HG03521 (cell line): ENCODE measurements at regions not wholly inside any gene's neighbourhood (a gene's known extent, or its start where the extent isn't known, plus 50 kb on each side); places are given as distances from the start of the nearest gene placed in this dataset.

Source experiments
- ATAC-seq: cut with Tn5 transposase; IDR thresholded peaks from one replicate; pipeline ENCODE4 v1.9.1; 2021; ENCODE audit warnings: mild to moderate bottlenecking, moderate library complexity; ENCODE audit not compliant: unreplicated experiment

DNA sequence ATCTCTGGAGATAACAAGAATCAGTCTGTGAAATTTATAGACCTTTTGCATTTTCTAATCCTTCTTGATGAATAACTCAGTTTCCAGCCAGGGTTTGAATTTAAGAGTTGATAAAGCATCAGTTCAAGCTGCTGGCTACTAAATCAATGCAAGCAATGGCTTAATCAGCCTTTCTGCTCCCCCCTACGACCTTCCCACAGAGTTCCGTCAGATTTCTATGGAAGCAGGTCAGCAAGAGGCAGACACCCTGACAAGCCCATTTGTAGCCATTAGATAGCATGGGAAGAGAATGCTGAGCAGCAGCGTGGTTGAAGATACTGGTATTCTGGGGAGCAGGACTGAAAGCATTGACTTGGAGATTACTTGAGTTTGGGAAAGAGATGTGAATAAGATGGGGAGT, 868.1 kb downstream of the KCNJ2 start:
- ATAC-seq: no peak

DNA sequence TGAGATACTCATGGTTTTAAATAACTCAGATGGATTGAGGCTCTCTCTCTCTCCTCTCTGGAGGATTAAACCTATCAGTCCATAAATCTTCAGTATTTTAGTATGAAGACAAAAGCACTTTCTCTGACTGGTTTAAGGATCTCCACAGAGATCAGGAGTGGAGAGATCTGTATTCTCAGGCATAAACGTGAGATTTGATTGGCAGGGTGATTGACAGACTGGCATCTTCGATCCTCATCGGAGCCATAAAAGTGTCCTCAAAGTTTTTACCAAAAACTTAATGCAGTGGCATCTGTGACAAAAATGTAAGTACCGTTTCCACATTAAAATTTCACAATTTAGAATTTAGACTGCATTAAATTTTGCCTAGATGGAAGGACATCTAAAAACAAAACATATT, 870.1 kb downstream of the KCNJ2 start:
- ATAC-seq: no peak

DNA sequence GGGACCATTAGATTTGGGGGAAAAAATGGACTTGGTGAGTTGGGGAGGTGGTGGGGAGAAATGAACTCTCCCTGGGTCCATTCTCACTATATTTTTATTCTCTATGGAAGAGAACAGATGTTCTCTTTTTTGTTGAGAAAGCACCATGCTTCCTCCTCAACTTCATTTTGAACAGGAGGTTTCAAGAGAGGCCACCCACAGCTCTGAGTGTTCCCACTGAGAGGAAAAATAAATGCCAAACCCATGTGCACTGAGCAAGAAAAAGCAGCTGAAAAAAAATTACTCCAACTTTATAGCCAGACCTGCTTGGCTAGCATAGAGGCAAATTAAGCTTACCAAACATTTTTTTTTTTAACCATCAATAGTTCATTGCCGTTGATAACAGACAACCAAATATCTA, 883.6 kb downstream of the KCNJ2 start:
- ATAC-seq: no peak

DNA sequence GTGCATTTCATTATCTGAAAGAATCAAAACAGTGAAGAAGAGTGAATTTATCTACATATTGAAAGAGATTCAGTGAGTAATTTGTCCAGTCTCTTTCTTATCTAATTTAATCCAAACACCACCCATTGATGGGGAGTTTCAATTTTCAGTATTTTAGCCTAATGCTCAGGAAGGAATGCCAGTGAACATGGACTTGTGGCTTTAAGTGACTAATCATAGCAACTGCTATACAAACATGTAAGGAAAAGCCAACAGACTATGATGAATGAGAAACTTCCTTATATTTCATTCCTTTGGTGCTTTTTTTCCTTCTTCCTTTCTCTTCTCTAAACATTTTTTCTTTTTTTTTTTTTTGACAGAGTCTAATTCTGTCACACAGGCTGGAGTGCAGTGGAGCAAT, 885.8 kb downstream of the KCNJ2 start:
- ATAC-seq: no peak

DNA sequence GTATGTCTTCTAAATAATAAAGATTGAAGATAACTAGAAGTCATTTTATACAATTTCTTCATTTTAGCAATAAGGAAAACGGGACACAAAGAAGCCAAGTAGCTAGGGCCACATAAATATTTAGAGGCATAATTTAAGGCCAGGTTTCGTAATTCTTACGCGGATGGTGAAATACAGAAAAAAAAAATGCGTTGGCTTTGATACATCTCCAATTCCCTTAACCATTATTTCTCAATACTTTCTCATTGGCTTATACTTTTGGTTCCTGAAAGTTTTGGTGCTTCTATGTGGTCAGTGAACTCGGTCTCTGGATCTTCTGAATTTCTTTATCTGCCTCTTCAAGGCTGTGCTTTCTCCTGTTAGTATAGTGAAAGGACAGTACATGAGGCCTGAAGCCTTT, 888.1 kb downstream of the KCNJ2 start:
- no peak for ATAC-seq

DNA sequence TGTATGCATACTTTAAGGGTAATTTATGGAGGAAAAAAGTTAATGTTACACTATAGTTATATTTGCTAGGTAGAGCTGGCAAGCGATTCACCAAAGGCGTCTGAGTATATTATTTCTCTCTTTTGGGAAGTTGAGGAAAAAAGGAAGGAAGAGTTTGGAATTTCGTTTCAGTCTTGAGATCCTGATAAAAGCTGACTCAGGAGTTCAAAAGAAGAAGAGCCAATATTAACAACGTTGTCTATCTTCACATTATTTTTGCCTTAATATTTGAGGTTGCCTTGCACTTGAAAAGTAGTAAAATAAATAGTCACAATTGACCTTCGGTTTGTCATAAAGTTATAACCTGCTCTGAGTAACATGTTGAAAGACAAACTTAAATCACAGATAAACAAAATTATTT, 888.6 kb downstream of the KCNJ2 start:
- no peak for ATAC-seq

DNA sequence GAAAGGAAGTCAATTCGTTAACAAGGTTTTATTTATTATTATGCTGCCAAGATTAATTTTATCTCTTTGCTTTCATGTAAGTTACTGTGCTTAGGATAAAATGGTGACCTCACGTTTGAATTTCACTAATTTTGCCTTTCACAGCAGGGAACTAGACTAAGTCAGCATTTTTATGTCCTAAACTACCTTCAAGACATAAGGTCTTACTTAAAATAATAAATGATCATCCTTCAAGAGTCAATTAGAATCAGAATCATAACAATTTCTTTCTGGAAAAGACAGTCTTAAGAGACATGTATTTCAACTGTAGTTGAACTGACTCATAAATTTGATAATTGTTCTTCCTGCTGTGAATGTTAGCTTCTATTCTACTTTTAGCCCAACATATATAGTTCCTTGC, 893.8 kb downstream of the KCNJ2 start:
- no peak for ATAC-seq

DNA sequence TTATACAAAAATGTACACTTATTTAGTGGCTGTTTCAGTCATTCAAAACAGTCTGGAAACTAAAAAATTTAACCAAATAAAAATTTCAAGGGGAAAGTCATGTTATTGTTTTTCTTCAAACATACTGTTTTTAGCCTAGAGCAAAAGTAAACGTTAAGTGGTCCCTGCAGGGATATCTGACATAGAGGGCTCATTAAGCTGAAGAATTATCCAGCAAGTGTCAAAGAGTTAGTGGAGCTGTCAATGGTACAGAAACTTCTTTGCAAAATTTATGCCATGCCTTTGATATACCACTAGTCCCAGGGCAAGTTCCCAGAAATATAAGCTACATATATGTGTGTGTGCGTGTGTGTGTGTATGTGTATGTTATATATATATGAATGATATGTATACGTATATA, 894.2 kb downstream of the KCNJ2 start:
- no peak for ATAC-seq

DNA sequence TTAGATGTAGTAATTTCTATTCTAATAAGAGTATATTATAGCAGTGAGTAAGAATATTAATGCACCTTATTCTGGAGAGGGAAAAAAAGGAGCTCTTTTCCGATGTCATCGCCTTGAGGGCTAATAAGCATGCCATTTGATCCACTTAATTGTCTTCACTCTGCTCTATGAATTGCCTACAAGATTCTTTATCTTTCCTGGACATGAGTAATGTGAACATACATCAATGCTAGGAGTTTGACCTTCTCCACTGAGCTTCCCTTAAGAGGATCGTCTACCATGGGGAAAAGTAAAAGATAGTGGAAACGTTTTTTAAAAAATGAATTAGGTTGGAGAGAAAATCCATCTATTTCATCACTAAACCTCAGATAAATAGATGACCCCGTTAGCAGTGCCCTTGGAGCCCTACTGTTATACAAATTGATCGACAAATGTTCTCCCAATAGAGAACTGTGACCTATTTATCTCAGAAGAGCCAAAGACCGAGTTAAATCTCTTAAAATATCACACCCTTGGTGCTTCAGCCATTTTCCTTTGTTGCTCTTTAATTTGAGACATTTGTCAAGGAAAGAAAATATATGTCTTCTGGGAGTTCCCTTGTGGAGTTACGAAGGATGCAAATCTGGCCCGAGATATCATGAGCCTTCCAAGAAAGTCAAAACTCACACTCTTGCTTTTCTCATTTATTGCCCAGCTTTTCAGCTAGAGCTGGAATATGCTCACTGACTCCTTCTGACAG, 898.5 kb downstream of the KCNJ2 start:
- no peak for ATAC-seq

DNA sequence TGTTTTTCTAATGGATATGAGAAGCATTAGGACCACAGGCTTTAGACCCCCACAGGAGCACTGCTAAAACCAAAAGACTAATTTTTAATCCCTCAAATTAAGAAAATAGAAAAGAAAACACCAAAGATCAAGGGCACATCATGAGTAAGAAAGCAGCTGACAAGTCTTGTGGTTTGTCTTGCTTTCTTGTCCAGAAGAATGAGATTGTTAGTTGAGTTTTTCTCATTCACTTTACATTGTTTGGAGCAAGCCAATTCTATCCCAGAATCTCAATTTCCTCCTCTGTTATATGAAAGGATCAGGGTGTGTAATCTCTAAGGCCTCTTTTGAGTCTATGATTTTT, 899.0 kb downstream of the KCNJ2 start:
- ATAC-seq: no peak

DNA sequence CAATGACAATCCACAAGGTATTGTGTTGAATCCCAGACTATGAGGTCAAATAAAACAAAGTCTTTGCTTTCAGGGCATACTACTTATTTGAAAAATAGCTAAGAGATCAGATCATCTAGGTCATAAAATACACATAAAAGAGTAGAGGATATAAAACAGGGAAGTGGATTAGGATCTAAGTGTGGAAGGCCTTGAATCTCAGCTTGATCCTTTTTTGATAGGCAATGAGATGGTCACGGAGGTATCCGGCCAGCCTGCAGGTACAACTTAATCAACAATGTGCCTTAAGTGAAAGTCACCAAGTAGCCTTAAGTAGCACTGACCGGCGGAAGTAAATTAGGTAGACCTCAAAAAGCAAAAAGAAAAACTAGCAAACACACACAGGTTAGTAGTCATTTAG, 901.7 kb downstream of the KCNJ2 start:
- ATAC-seq: no peak

DNA sequence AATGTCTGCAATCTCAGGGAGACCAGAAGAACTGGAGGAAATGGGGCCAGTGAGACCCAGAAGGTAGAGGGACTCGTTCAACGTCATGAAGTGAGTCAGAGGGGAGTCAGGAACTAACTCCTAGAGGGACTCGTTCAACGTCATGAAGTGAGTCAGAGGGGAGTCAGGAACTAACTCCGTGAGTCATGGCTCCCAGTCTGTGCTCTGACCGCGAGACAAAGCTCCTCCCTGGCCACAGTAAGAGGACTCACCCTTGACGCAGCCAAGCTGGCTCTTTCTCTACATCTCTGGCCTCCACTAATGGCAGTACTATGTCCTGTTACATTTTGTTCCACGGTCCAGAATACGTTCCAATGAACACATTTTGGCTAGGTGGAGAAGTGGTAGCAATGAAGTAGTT, 902.5 kb downstream of the KCNJ2 start:
- ATAC-seq: no peak

DNA sequence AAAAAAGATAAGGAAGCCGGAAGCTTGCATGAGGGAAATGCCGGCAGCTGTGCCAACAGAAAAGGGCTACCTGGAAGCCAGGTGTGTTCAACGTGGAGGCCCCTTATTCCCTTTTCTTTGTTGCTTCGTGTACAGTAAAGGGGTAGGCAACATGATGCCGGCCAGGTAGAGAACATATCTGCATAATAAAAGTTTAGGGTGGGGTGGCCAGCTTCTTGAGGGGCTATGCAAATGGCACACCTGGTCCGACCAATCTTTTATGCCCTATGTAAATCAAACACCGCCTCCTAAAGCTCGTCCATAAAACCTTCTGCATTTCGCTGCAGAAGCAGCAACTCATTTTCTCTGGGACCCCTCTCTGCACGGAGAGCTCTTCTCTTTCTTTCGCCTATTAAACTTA, 911.6 kb downstream of the KCNJ2 start:
- no peak for ATAC-seq

DNA sequence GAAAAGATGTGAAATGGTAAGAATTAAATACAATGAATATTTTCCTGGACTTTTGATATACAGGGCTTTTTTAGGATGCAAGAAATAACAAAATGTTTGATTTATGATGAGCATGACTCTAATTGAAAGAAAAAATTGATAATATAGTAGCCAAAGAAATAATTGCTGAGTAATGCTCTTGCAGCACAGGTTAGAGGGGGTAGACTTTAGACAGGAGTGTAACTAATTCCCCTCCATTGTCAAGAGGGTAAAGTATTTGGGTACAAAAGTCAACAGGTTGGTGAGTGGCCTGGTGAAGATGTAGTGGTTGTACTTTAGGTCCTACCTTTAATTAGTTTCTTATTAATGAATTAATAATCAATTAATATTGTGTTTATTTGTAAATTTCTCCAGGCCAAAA, 912.3 kb downstream of the KCNJ2 start:
- no peak for ATAC-seq

DNA sequence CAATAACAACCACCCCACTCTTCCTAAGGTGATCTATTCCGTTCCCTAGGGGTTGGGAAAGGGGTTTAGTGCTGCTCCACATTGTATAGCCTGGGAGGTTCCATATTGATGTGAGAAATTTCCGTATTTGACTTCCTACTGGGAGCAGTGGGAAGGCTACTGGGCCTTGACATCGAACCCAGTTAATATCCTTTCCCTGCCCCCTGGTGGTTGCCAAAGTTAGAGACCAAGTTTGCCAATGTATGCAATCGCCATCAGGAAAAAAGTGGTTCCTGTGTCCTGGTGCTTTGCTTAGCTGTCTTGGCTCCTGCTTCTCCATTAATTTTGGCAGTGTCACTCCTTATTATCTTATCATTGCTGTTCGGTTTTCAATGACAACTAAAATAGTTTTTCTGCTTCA, 914.9 kb downstream of the KCNJ2 start:
- no peak for ATAC-seq

DNA sequence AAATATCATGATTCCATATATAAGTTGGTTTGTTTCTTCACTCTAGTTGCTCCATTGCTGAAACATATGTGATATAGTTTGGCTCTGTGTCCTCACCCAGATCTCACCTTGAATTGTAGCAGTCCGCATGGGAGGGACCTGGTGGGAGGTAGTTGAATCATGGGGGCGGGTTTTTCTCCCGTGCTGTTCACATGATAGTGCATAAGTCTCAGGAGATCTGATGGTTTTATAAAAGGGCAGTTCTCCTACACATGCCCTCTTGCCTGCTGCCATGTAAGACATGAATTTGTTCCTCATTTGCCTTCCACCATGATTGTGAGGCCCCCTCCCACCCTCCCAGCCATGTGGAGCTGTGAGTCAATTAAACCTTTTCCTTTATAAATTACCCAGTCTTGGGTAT, 915.5 kb downstream of the KCNJ2 start:
- ATAC-seq: no peak

DNA sequence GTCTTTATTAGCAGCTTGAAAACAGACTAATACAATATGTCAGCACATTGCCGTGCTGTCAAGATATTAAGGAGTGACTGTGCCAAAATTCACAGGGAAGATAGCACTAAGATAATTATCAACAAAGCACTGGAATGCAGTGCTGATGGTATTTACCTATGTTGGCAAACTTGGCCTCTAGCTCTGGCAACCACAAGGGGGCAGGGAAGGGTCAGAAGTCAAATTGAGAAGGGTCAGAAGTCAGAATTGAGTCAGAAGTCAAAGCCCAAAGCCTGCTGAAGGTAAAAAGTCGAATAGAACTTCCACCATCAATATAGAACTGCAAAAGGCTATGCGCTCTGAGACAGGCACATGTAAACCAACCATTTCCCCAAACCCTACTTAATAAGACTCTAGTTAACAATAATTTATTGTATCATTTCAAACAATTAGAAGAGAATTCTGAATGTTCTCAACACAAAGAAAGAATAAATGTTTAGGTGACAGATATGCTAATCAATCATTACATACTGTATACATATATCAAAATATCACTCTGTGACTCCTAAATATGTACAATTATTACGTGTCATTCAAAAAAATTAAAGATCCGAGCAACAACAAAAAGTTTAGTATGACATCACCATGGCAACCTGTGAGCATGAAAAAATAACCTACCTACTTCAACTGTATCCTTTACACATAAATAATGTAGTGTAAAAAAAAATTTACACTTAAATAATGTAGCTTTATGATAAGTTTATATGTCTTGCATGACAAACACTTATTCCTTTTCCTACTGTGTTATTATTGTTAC, 916.1 kb downstream of the KCNJ2 start:
- ATAC-seq: no peak

DNA sequence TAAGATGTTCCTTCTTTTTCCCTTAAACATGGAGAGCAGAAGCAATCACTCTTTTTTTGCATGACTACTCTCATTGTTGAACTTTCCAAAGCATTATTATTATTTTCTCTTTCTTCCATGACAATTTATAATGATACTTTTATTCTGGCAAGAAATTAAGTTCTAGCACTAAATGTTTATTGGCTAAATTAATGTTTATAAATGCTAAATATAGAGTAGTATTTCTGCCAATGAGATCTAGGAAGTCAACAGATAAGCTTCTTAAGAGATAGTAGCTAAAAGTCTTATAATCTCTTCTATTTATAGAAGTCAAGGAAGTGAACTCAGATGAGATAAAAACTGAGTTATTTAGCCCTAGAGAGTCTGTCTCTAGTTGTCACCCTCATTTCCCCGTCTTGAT, 920.1 kb downstream of the KCNJ2 start:
- ATAC-seq: no peak

DNA sequence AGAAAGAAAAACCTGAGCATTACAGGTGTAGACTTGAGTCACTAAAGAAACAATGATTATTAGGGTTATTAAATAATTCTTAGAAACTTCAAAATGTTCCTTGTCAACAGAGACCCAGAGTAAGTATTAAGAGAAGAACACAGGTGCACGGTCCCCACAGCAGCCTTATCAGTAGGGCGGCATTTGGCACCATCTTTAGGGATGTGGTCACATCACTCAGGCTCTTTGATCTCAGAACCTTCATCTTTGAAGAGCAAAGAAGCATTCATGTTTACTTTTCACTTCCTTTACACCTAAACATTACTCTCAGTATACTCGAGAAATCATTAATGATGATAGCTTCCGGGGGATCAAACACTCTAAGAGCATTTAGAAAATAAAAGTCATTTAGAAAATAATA, 928.7 kb downstream of the KCNJ2 start:
- no peak for ATAC-seq

DNA sequence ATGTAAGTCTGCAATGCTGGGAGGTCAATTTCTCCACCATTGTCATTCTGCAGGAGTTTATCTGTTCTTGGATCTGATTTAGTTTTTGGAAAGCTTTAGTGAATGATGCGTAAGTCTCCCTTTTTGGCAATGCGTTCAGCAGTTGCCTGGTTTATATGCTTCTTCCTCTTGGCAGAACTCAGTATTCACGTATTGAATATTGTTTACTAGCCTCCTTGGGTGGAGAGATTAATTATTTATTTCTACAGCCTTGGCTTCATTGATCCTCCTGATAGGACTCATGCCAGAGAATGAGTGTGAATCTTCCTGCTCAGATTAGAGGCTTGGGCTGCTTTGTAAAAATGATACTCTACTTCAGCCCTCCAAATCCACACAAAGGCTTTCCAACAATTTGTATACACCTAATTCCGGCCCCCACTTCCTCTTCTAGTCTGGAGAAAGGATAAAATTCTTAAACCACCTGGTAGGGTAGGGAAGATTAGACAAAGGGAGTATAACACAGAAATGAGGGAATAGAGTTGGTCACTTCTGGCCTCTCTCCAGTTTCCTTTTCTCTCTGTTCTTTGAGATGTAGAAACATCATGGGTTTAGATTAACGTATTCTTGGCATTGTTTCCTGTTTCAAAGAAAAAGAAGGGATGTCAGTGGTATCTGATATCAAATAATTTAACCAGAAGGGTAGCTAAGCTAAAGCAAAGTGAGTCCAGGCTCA, 929.8 kb downstream of the KCNJ2 start:
- ATAC-seq: no peak

DNA sequence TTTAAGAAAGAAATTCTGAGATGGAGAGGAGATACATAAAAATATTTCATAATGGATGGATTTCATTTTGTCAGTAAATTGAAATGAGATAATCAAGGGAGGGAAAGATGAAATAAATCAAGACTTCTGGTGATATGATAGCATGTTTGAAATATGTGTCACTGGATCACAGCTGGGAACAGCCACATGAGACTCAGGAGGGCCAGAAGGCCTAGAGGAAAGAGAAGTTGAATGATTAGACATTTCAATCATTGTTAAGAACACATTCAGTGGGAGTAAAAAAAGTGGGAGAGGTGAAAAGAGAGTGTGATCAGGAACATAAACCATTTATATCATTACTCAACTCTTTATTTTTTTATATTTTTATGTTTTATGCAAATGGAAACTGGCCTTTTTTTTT, 933.4 kb downstream of the KCNJ2 start:
- ATAC-seq: no peak

DNA sequence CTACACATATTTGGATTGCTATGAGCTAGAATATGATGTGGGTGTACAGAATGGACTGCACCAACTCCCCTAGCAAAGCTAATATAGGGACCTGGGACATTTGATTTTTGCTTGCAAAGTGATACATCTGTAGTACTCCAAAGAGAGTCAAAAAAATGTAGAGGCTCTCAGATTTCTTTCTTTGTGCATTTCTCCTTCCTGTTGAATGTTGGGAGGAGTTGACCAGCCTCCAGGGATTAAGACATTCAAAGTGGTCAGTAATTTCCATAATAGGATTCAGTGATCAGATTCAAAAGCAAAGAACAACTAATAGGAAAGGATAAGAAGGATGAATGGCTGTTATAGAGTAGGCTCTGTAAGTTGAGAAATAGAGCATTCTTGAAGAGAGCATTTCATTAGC, 934.9 kb downstream of the KCNJ2 start:
- no peak for ATAC-seq
